A549 (cell line): ENCODE measurements at regions not wholly inside any gene's neighbourhood (a gene's known extent, or its start where the extent isn't known, plus 50 kb on each side); places are given as distances from the start of the nearest gene placed in this dataset.

Source experiments
- CEBPB ChIP-seq, 2 experiments: fragments of >200 bp in 1 of 2; sonication (Bioruptor Twin) in 1 of 2; formaldehyde crosslinking in 1 of 2; IDR thresholded peaks; 2 replicates each; pipeline ENCODE4 v1.6.1; 2012 to 2016
- CTCF ChIP-seq: fragments of >200 bp; sonication (Bioruptor Twin); formaldehyde crosslinking; IDR thresholded peaks from 3 replicates; pipeline ENCODE4 v1.5.1; 2016
- ESRRA ChIP-seq: fragments of 150-350 bp; IDR thresholded peaks from 2 replicates; pipeline ENCODE4 v1.6.1; 2014; ENCODE audit warnings: mild to moderate bottlenecking, low read length, borderline replicate concordance
- HEYL ChIP-seq: fragments of 250-450 bp; sonication (Bioruptor Pico); IDR thresholded peaks from 2 replicates; pipeline ENCODE4 v1.8.0; 2021; ENCODE audit warnings: mild to moderate bottlenecking, moderate library complexity
- RCOR1 ChIP-seq: fragments of 150-350 bp; IDR thresholded peaks from 2 replicates; pipeline ENCODE4 v1.6.1; 2014; ENCODE audit warnings: antibody characterized with exemption, low read length, low read depth
- SREBF2 ChIP-seq: fragments of 450-650 bp; IDR thresholded peaks from 2 replicates; pipeline ENCODE4 v1.6.1; 2014; ENCODE audit warnings: mild to moderate bottlenecking, moderate library complexity
- TF ChIP-seq, protein P1 (sequence below): IDR thresholded peaks from 2 replicates; pipeline ENCODE4 v1.6.1; 2012; ENCODE audit warnings: low read depth, borderline replicate concordance

- TF ChIP-seq CTCF = no peak
- TF ChIP-seq SREBF2 = no peak
- no peak for TF ChIP-seq HEYL
- TF ChIP-seq RCOR1 = no peak
- TF ChIP-seq CEBPB (IDR thresholded peaks at IDR 0.05) = no peak
- TF ChIP-seq ESRRA = no peak
- TF ChIP-seq, protein P1, sequence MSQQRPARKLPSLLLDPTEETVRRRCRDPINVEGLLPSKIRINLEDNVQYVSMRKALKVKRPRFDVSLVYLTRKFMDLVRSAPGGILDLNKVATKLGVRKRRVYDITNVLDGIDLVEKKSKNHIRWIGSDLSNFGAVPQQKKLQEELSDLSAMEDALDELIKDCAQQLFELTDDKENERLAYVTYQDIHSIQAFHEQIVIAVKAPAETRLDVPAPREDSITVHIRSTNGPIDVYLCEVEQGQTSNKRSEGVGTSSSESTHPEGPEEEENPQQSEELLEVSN = no peak
These were observed 604.9 kb upstream of the PTBP2 start for GRCh38 chr1:96116731-96117130.
